ENCODE measurements at regions not wholly inside any gene's neighbourhood (a gene's known extent, or its start where the extent isn't known, plus 50 kb on each side); places are given as distances from the start of the nearest gene placed in this dataset.

DNA sequence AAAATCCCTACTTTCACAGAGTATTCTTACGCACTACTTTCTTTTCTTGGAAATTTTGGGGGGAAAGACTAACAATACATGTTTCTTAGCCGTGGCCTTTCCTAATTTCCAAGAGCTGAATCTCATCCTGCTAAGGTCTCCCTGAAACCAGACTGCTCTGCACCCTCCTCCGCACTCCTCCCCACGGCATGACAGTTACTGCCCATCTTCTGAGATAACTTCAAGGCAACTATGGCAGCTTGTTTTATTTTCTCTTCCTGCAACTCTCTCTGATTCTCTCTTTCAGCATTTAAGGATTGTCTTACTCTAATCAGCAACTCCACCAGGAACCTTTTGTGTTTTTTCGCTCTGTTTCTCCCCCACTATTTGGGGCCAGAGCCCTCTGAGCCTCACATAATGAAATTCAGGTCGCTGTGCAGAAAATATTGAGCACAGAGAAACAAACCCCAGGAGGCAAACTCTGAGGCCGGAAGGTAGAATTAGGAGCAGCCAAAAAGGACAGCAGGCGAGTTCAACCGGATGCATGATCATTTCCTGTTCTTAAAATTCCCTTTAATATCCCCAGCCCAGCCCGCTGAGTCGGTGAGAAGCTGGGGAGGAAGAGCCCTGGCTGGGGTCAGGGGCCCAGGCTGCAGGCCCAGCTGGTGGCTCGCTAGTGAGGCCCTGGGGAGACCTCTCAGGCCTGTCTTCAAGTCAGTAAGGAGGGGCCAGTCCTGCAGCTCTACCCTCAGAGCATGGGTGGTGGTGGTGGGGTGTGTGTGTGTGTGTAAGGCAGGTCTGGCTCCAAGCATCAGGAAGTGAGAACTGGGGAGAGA is 213.6 kb upstream of the S1PR3 start:
- H3K14ac ChIP-seq (ENCODE audit: low read length) = no peak overlapping the region
- no peak overlapping the region for H4K91ac ChIP-seq (ENCODE audit: low read depth, low read length, poor library complexity)
- H3K27me3 ChIP-seq (ENCODE audit: control insufficient read depth in 3 of 3, insufficient read depth in 3 of 3, low read depth in 1 of 3, low read length in 3 of 3) = peaks cover 0 to 4% (median 0%) of the 10 kb centered on the region in 3 experiments
- H3K4me1 ChIP-seq (ENCODE audit: control insufficient read depth in 2 of 2, insufficient read depth in 1 of 2, low read depth in 1 of 2, low read length in 2 of 2) = peaks cover 23 to 56% of the 10 kb centered on the region in 2 donors
- H3K18ac ChIP-seq (ENCODE audit: low read length) = peak overlapping the region; percentile 90
- no peak overlapping the region for H3K9ac ChIP-seq (ENCODE audit: low read depth, low read length, poor library complexity)
- H3K4ac ChIP-seq (ENCODE audit: low read length) = no peak overlapping the region
- peak overlapping the region in 1 of 2 donors; percentile 2 for H3K4me3 ChIP-seq (ENCODE audit: low read length in 2 of 2)
- H2BK12ac ChIP-seq (ENCODE audit: low read length) = no peak overlapping the region
- H3K27ac ChIP-seq (replicated peaks; ENCODE audit: low read length) = peak overlapping the region; percentile 11
- no CpG with 5 or more reads among the region's 12 CpGs for WGBS, 2 donors (ENCODE audit: extremely low coverage in 2 of 2, insufficient read length in 2 of 2, insufficient replicate concordance in 1 of 2)
- peak overlapping the region; percentile 6 for H2BK5ac ChIP-seq (ENCODE audit: low read length)
- H2BK120ac ChIP-seq (ENCODE audit: low read depth, low read length) = no peak overlapping the region
- no peak for DNase-seq (ENCODE audit: low spot score)
- H3K79me1 ChIP-seq (ENCODE audit: low read depth, low read length) = no peaks in the 10 kb centered on the region
- H2AFZ ChIP-seq (ENCODE audit: low read length) = peak overlapping the region; percentile 89
- H4K8ac ChIP-seq (ENCODE audit: low read depth, low read length) = no peak overlapping the region
- peaks cover 0 to 2% of the 10 kb centered on the region in 2 donors for H3K9me3 ChIP-seq (replicated peaks in 1 of 2; ENCODE audit: control insufficient read depth in 2 of 2, insufficient read depth in 1 of 2, low read depth in 1 of 2, low read length in 2 of 2)
- no peak overlapping the region for H3K23ac ChIP-seq (ENCODE audit: low read depth, low read length, poor library complexity)
- peak overlapping the region; percentile 62 for H2AK5ac ChIP-seq (ENCODE audit: low read depth, low read length)
- no peak overlapping the region for H3K4me2 ChIP-seq (ENCODE audit: insufficient read depth, low read length, poor library complexity, severe bottlenecking)
- H3K36me3 ChIP-seq (replicated peaks in 1 of 2; ENCODE audit: control insufficient read depth in 2 of 2, insufficient read depth in 2 of 2, low read length in 2 of 2) = no peaks in the 10 kb centered on the region
- H2BK15ac ChIP-seq (ENCODE audit: low read length) = no peak overlapping the region

GRCh38 chr9:88781628-88782391 is 209.5 kb upstream of the S1PR3 start:
- Histone ChIP-seq H3K4me3 (ENCODE audit: low read length in 2 of 2) (no peak overlapping the region), H2BK120ac (ENCODE audit: low read depth, low read length) (no peak overlapping the region), H3K23ac (ENCODE audit: low read depth, low read length, poor library complexity) (no peak overlapping the region), H3K9ac (ENCODE audit: low read depth, low read length, poor library complexity) (no peak overlapping the region), H3K9me3 (replicated peaks in 1 of 2; ENCODE audit: control insufficient read depth in 2 of 2, insufficient read depth in 1 of 2, low read depth in 1 of 2, low read length in 2 of 2) (peaks cover 0 to 4% of the 10 kb centered on the region in 2 donors), H2BK12ac (ENCODE audit: low read length) (no peak overlapping the region), H3K18ac (ENCODE audit: low read length) (peak overlapping the region; percentile 21), H4K91ac (ENCODE audit: low read depth, low read length, poor library complexity) (no peak overlapping the region), H3K36me3 (replicated peaks in 1 of 2; ENCODE audit: control insufficient read depth in 2 of 2, insufficient read depth in 2 of 2, low read length in 2 of 2) (no peaks in the 10 kb centered on the region), H3K14ac (ENCODE audit: low read length) (no peak overlapping the region), H2AFZ (ENCODE audit: low read length) (peak overlapping the region; percentile 9), H3K79me1 (ENCODE audit: low read depth, low read length) (no peaks in the 10 kb centered on the region), H2AK5ac (ENCODE audit: low read depth, low read length) (no peak overlapping the region), H3K27me3 (ENCODE audit: control insufficient read depth in 3 of 3, insufficient read depth in 3 of 3, low read depth in 1 of 3, low read length in 3 of 3) (peaks cover 0 to 10% (median 0%) of the 10 kb centered on the region in 3 experiments), H3K4me1 (ENCODE audit: control insufficient read depth in 2 of 2, insufficient read depth in 1 of 2, low read depth in 1 of 2, low read length in 2 of 2) (peaks cover 34 to 56% of the 10 kb centered on the region in 2 donors), H4K8ac (ENCODE audit: low read depth, low read length) (no peak overlapping the region), H3K27ac (replicated peaks; ENCODE audit: low read length) (no peak overlapping the region), H2BK5ac (ENCODE audit: low read length) (no peak overlapping the region), H3K4ac (ENCODE audit: low read length) (no peak overlapping the region), H3K4me2 (ENCODE audit: insufficient read depth, low read length, poor library complexity, severe bottlenecking) (no peak overlapping the region), H2BK15ac (ENCODE audit: low read length) (no peak overlapping the region)
- WGBS, 2 donors (ENCODE audit: extremely low coverage in 2 of 2, insufficient read length in 2 of 2, insufficient replicate concordance in 1 of 2) = no CpG with 5 or more reads among the region's 7 CpGs
- no peak for DNase-seq (ENCODE audit: low spot score)

DNA sequence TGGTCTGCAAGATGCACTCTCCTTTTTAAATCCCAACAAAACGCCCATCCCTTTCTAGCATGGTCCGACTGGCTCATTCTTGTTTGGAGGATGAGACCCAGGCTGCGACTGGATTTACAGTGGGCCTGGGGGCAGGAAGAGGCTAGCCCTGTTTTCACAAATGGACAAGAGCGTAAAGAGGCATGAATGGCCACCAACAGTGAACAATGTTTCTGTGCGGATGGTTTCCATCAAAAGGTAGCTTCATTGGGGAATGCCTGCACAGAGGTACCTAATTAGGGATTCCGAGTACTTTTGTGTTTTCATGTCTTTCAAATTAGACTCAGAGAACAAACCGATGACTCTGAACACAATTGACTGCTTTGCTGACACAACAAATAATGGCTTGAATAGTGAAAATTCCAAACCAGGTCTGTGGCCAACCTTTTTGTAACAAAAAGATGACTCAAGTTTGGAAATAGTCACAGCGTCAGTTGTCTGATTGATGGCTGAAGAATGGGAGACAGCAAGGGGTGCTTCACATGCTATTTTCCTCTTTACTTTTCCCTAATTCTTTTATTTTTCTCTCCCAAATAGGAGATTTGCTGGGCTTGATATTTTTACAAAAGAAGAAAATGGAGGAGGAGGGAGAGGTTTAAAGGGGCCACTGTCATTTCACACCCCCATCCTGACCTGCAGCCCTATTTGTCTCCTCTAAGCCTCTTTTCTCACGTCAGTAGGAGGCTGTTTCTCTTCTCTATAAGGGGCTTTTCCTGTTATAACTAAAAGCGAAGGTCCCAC is 208.1 kb upstream of the S1PR3 start:
- H3K79me1 ChIP-seq (ENCODE audit: low read depth, low read length) = no peaks in the 10 kb centered on the region
- no peak overlapping the region for H2BK12ac ChIP-seq (ENCODE audit: low read length)
- no peak overlapping the region for H3K23ac ChIP-seq (ENCODE audit: low read depth, low read length, poor library complexity)
- H3K36me3 ChIP-seq (replicated peaks in 1 of 2; ENCODE audit: control insufficient read depth in 2 of 2, insufficient read depth in 2 of 2, low read length in 2 of 2) = no peaks in the 10 kb centered on the region
- no peak overlapping the region for H2BK5ac ChIP-seq (ENCODE audit: low read length)
- DNase-seq (ENCODE audit: low spot score) = peak; percentile 82
- peak overlapping the region; percentile 54 for H3K27ac ChIP-seq (replicated peaks; ENCODE audit: low read length)
- H3K27me3 ChIP-seq (ENCODE audit: control insufficient read depth in 3 of 3, insufficient read depth in 3 of 3, low read depth in 1 of 3, low read length in 3 of 3) = peaks cover 0 to 10% (median 0%) of the 10 kb centered on the region in 3 experiments
- H2BK15ac ChIP-seq (ENCODE audit: low read length) = no peak overlapping the region
- peaks cover 1 to 4% of the 10 kb centered on the region in 2 donors for H3K9me3 ChIP-seq (replicated peaks in 1 of 2; ENCODE audit: control insufficient read depth in 2 of 2, insufficient read depth in 1 of 2, low read depth in 1 of 2, low read length in 2 of 2)
- H3K4me3 ChIP-seq (ENCODE audit: low read length in 2 of 2) = peak overlapping the region in 1 of 2 donors; percentile 29
- H2BK120ac ChIP-seq (ENCODE audit: low read depth, low read length) = no peak overlapping the region
- H3K4ac ChIP-seq (ENCODE audit: low read length) = no peak overlapping the region
- H3K4me2 ChIP-seq (ENCODE audit: insufficient read depth, low read length, poor library complexity, severe bottlenecking) = no peak overlapping the region
- H3K9ac ChIP-seq (ENCODE audit: low read depth, low read length, poor library complexity) = no peak overlapping the region
- H4K91ac ChIP-seq (ENCODE audit: low read depth, low read length, poor library complexity) = no peak overlapping the region
- H3K4me1 ChIP-seq (ENCODE audit: control insufficient read depth in 2 of 2, insufficient read depth in 1 of 2, low read depth in 1 of 2, low read length in 2 of 2) = peaks cover 26 to 45% of the 10 kb centered on the region in 2 donors
- H2AK5ac ChIP-seq (ENCODE audit: low read depth, low read length) = no peak overlapping the region
- no peak overlapping the region for H3K14ac ChIP-seq (ENCODE audit: low read length)
- no peak overlapping the region for H3K18ac ChIP-seq (ENCODE audit: low read length)
- H4K8ac ChIP-seq (ENCODE audit: low read depth, low read length) = no peak overlapping the region
- WGBS, 2 donors (ENCODE audit: extremely low coverage in 2 of 2, insufficient read length in 2 of 2, insufficient replicate concordance in 1 of 2) = no CpG with 5 or more reads among the region's 10 CpGs
- peak overlapping the region; percentile 62 for H2AFZ ChIP-seq (ENCODE audit: low read length)
